ENCODE measurements at regions not wholly inside any gene's neighbourhood (a gene's known extent, or its start where the extent isn't known, plus 50 kb on each side); places are given as distances from the start of the nearest gene placed in this dataset.

GRCh38 chrX:6685489-6685888 lies 150.6 kb upstream of the VCX3A start:
- H3K27ac ChIP-seq (ENCODE audit: extremely low read depth, low read depth, low read length) = no peak overlapping the region
- TF ChIP-seq, protein P1, sequence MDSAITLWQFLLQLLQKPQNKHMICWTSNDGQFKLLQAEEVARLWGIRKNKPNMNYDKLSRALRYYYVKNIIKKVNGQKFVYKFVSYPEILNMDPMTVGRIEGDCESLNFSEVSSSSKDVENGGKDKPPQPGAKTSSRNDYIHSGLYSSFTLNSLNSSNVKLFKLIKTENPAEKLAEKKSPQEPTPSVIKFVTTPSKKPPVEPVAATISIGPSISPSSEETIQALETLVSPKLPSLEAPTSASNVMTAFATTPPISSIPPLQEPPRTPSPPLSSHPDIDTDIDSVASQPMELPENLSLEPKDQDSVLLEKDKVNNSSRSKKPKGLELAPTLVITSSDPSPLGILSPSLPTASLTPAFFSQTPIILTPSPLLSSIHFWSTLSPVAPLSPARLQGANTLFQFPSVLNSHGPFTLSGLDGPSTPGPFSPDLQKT (IDR thresholded peaks at IDR 0.05; ENCODE audit: borderline replicate concordance, low read depth, low read length) = no peak
- TF ChIP-seq ZNF394 (tag by site-specific recombination; IDR thresholded peaks at IDR 0.05; ENCODE audit: borderline replicate concordance) (no peak), BCL11A (tag by site-specific recombination; IDR thresholded peaks at IDR 0.05; ENCODE audit: low read depth) (no peak)
- no peaks in the 10 kb centered on the region for H3K4me1 ChIP-seq (ENCODE audit: control insufficient read depth, insufficient read depth, low read length)
- H3K9me3 ChIP-seq (ENCODE audit: control insufficient read depth, insufficient read depth, low read depth, low read length) = no peaks in the 10 kb centered on the region
- no peaks in the 10 kb centered on the region for H3K36me3 ChIP-seq (ENCODE audit: control insufficient read depth in 2 of 2, insufficient read depth in 1 of 2, low read length in 2 of 2)
- ChIA-PET CTCF (no interaction called here), POLR2A (no interaction called here)
- no peak overlapping the region for H3K4me3 ChIP-seq (ENCODE audit: low read depth, low read length)

DNA sequence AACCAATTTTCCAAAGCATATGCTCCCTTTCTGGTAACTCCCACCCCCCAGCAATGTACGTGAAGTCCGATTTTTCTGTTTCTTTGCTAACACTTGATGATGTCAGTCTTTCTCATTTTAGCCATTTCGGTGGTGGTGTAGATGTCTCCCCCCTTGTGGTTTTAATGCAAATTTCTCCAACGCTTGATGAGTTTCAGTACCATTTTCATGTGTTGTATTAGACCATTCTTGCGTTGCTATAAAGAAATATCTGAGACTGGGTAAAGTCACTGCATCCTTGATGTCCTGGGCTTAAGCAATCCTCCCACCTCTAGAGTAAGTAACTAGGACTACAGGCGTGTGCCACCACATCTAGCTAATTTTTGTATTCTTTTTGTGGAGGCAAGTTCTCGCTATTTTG lies 148.4 kb upstream of the VCX3A start:
- no peaks in the 10 kb centered on the region for H3K36me3 ChIP-seq (ENCODE audit: control insufficient read depth in 2 of 2, insufficient read depth in 1 of 2, low read length in 2 of 2)
- no peak overlapping the region for H3K4me3 ChIP-seq (ENCODE audit: low read depth, low read length)
- TF ChIP-seq REST (tag by site-specific recombination; IDR thresholded peaks at IDR 0.05) = no peak
- no peak for TF ChIP-seq ZBTB20 (tag by site-specific recombination; IDR thresholded peaks at IDR 0.05)
- H3K27ac ChIP-seq (ENCODE audit: extremely low read depth, low read depth, low read length) = no peak overlapping the region
- no peaks in the 10 kb centered on the region for H3K9me3 ChIP-seq (ENCODE audit: control insufficient read depth, insufficient read depth, low read depth, low read length)
- POLR2A ChIA-PET = no interaction called here
- CTCF ChIA-PET = no interaction called here
- no peaks in the 10 kb centered on the region for H3K4me1 ChIP-seq (ENCODE audit: control insufficient read depth, insufficient read depth, low read length)

GRCh38 chrX:6681521-6682145 lies 146.7 kb upstream of the VCX3A start:
- TF ChIP-seq KLF10 (tag by site-specific recombination; IDR thresholded peaks at IDR 0.05) (no peak), OVOL3 (tag by site-specific recombination; IDR thresholded peaks at IDR 0.05) (no peak), ZNF146 (tag by site-specific recombination; IDR thresholded peaks at IDR 0.05) (no peak), ZSCAN4 (tag by site-specific recombination; IDR thresholded peaks at IDR 0.05) (no peak), ZNF747 (tag by site-specific recombination; IDR thresholded peaks at IDR 0.05) (no peak)
- ChIA-PET POLR2A (no interaction called here), CTCF (no interaction called here)
- H3K4me3 ChIP-seq (ENCODE audit: low read depth, low read length) = no peak overlapping the region
- no peaks in the 10 kb centered on the region for H3K9me3 ChIP-seq (ENCODE audit: control insufficient read depth, insufficient read depth, low read depth, low read length)
- no peaks in the 10 kb centered on the region for H3K4me1 ChIP-seq (ENCODE audit: control insufficient read depth, insufficient read depth, low read length)
- H3K27ac ChIP-seq (ENCODE audit: extremely low read depth, low read depth, low read length) = no peak overlapping the region
- H3K36me3 ChIP-seq (ENCODE audit: control insufficient read depth in 2 of 2, insufficient read depth in 1 of 2, low read length in 2 of 2) = no peaks in the 10 kb centered on the region

DNA sequence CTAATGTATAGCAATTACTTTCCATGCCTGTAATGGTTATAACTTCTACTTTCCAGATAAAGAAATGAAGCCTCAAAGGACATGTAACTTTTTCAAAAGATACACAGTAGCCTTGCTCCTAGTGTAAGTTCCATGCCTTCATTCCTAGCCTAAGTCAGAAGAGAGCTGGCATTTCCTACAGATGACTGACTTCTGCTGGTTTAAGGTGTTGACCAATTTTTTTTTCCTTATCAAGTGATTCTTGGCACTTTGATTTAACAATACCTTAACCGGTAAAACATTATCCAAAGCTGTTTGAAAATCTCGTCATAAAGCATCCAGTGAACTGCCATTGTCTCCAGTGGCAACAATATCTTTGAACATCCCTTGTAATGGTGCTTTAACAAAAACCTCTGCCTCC lies 145.1 kb upstream of the VCX3A start:
- Histone ChIP-seq H3K36me3 (ENCODE audit: control insufficient read depth in 2 of 2, insufficient read depth in 1 of 2, low read length in 2 of 2) (no peaks in the 10 kb centered on the region), H3K4me1 (ENCODE audit: control insufficient read depth, insufficient read depth, low read length) (no peaks in the 10 kb centered on the region), H3K9me3 (ENCODE audit: control insufficient read depth, insufficient read depth, low read depth, low read length) (no peaks in the 10 kb centered on the region), H3K4me3 (ENCODE audit: low read depth, low read length) (no peak overlapping the region), H3K27ac (ENCODE audit: extremely low read depth, low read depth, low read length) (no peak overlapping the region)
- TF ChIP-seq ZNF132 (tag by site-specific recombination; IDR thresholded peaks at IDR 0.05; ENCODE audit: borderline replicate concordance) (no peak), ZNF112 (tag by site-specific recombination; IDR thresholded peaks at IDR 0.05) (no peak), ZNF664 (tag by site-specific recombination; IDR thresholded peaks at IDR 0.05) (no peak), ZNF513 (tag by site-specific recombination; IDR thresholded peaks at IDR 0.05) (no peak), MYNN (tag by site-specific recombination; IDR thresholded peaks at IDR 0.05; ENCODE audit: borderline replicate concordance) (no peak), SALL2 (tag by site-specific recombination; IDR thresholded peaks at IDR 0.05; ENCODE audit: borderline replicate concordance) (no peak)
- ChIA-PET POLR2A (no interaction called here), CTCF (no interaction called here)
